ENCODE measurements at regions not wholly inside any gene's neighbourhood (a gene's known extent, or its start where the extent isn't known, plus 50 kb on each side); places are given as distances from the start of the nearest gene placed in this dataset.

GRCh38 chr2:120493231-120493630 is 147.3 kb downstream of the INHBB start:
- no peak overlapping the region for H3K4me3 ChIP-seq (replicated peaks; ENCODE audit: low read depth, low read length)
- TF ChIP-seq CTCF (IDR thresholded peaks at IDR 0.05; ENCODE audit: low read depth, low read length, missing control alignments), result no peak
- DNase-seq (ENCODE audit: extremely low read depth, low read depth), result no peak

- no peak for DNase-seq (ENCODE audit: extremely low read depth, low read depth)
- no peak overlapping the region for H3K4me3 ChIP-seq (replicated peaks; ENCODE audit: low read depth, low read length)
- no peak for TF ChIP-seq CTCF (IDR thresholded peaks at IDR 0.05; ENCODE audit: low read depth, low read length, missing control alignments)
Measured at GRCh38 chr2:120494446-120494845, 148.5 kb downstream of the INHBB start.

- no peak for TF ChIP-seq CTCF (IDR thresholded peaks at IDR 0.05; ENCODE audit: low read depth, low read length, missing control alignments)
- no peak overlapping the region for H3K4me3 ChIP-seq (replicated peaks; ENCODE audit: low read depth, low read length)
- DNase-seq (ENCODE audit: extremely low read depth, low read depth), result no peak
Measured at GRCh38 chr2:120495586-120495985, 149.7 kb downstream of the INHBB start.

DNA sequence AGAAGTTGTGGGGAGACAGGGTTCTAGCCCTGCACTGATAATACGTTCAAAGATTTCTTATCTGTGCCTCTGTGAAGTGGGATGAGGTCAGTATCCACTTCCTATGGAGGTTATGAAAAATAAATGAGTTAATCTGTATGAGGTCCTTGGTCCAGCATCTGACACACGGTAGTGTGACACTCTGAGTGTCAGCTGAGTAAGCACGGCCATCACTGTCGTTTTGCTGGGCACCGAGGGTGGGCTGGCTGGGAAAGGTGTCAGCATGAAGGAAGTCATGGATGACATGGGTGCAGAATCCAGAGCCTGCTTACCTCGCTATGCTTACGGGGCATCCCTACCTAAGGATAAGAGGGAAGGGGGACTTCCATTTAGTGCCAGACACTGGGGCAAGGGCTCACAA is 150.3 kb downstream of the INHBB start:
- DNase-seq (ENCODE audit: extremely low read depth, low read depth), result no peak
- no peak for TF ChIP-seq CTCF (IDR thresholded peaks at IDR 0.05; ENCODE audit: low read depth, low read length, missing control alignments)

GRCh38 chr2:120496759-120497158 is 150.8 kb downstream of the INHBB start:
- no peak for TF ChIP-seq CTCF (IDR thresholded peaks at IDR 0.05; ENCODE audit: low read depth, low read length, missing control alignments)

More for the DNA sequence above, 150.3 kb downstream of the INHBB start:
- no peak overlapping the region for H3K4me3 ChIP-seq (replicated peaks; ENCODE audit: low read depth, low read length)

DNA sequence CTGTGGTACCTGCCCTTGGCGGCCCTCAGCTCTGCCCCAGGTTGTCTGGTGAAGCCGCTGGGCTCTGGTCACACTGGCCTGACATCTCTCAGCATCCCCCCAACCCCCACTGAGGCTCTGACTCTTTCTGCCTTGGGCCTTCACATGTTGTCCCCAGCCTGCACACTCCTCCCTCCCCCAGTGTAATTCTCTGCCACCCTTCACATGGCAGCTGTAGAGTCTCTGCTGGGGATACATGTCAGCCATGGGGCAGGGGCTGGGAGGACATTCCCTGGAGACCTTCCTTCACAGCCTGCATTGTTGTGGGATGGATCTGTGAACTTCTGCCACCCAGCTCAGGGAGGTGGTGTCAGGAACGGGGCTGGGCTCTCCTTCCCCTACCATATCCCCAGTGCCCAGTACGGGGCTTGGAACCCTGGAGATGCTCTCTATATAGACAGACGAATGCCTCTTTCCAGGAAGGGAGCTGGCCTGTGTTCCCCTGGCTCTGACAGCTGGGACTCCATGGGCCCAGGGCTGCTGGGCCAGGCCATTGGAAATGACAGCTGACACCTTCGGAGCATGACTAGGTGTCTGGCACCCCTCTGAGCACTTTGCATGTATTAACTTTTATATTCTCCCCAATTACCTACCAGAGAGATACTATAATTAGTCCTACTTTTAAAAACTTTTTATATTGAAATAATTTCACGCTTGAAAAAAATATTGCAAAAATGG is 151.5 kb downstream of the INHBB start:
- no peak for DNase-seq (ENCODE audit: extremely low read depth, low read depth)
- TF ChIP-seq CTCF (IDR thresholded peaks at IDR 0.05; ENCODE audit: low read depth, low read length, missing control alignments), result no peak
- H3K4me3 ChIP-seq (replicated peaks; ENCODE audit: low read depth, low read length), result no peak overlapping the region

More at GRCh38 chr2:120496759-120497158, 150.8 kb downstream of the INHBB start:
- no peak for DNase-seq (ENCODE audit: extremely low read depth, low read depth)
- H3K4me3 ChIP-seq (replicated peaks; ENCODE audit: low read depth, low read length), result no peak overlapping the region

- no peak for DNase-seq (ENCODE audit: extremely low read depth, low read depth)
- TF ChIP-seq CTCF (IDR thresholded peaks at IDR 0.05; ENCODE audit: low read depth, low read length, missing control alignments), result no peak
- no peak overlapping the region for H3K4me3 ChIP-seq (replicated peaks; ENCODE audit: low read depth, low read length)
Measured at GRCh38 chr2:120498121-120498520, 152.2 kb downstream of the INHBB start.

Measured in HFF-Myc (cell line).